GM21825 (cell line): ENCODE measurements at regions not wholly inside any gene's neighbourhood (a gene's known extent, or its start where the extent isn't known, plus 50 kb on each side); places are given as distances from the start of the nearest gene placed in this dataset.

Experiments used
- ATAC-seq: cut with Tn5 transposase; IDR thresholded peaks from one replicate; pipeline ENCODE4 v1.9.1; 2021; ENCODE audit warnings: mild to moderate bottlenecking, moderate library complexity; ENCODE audit not compliant: unreplicated experiment

DNA sequence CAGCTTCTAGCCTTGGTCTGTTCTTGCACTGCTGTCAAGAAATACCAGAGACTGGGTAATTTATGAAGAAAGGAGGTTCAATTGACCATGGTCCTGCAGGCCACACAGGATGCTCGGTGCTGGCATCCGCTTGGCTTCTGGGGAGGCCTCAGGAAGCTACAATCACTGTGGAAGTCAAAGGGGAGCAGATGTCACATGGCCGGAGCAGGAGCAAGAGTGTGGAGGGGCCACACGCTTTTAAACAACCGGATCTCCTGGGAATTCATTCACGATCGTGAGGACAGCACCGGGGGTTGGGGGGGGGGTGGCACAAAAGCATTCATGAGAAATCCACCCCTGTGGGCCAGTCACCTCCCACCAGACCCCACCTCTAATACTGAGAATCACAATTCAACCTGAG is 850.4 kb upstream of the SALL3 start:
- no peak for ATAC-seq

DNA sequence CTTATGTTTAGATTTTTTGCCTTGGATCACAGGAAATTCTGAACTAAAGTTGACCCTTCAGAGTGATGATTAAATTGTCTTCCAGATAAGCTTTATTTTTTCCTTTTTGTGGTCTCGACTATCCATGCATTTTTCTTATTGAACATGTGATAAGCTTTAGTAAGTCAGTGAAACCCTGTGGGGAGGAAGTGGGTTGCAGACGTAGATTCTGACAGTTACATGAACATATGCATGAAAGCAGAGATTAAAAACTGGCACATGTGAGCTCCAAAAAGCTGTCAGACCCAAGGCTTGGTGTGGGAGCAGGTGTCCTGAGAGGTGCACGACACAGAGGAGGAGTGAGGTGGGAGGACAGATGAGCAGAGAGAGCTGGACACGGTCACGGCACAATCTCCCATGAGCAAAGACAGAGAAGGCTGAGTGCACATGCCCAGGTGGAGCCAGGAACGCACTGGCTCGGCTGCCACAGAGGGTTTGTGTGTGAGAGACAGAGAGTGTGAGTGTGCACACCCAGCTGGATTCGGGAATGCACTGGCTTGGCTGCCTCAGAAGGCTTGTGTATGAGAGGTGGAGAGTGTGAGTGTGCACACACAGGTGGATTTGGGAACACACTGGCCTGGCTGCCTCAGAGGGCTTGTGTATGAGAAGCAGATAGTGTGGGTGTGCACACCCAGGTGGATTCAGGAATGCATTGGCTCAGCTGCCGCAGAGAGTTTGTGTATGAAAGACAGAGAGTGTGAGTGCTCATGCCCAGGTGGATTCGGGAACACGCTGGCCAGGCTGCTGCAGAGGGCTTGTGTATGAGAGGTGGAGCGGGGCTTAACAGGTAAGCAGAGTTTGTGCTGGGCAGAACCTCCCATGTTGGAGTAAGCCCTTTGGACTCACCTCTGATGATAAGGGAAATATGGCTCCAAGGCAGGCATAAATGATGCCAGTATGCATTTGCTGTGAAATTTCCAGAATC is 849.1 kb upstream of the SALL3 start:
- no peak for ATAC-seq

DNA sequence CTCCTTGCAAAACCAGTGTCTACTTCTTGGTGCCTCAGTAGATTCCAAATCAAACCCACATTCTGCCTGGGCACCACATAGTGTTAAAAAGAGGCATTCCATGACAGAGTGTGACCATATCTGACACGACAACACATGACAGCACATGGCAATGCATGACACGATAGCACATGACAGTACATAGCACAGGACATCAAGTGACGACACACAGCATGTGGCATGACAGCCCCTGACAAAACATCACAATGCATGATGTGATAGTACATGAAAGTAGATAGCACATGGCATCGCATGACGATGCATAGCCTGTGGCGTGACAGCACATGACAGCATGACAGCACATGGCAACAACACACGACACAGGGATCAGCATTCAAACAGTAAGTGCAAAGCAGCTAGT is 845.9 kb upstream of the SALL3 start:
- no peak for ATAC-seq

DNA sequence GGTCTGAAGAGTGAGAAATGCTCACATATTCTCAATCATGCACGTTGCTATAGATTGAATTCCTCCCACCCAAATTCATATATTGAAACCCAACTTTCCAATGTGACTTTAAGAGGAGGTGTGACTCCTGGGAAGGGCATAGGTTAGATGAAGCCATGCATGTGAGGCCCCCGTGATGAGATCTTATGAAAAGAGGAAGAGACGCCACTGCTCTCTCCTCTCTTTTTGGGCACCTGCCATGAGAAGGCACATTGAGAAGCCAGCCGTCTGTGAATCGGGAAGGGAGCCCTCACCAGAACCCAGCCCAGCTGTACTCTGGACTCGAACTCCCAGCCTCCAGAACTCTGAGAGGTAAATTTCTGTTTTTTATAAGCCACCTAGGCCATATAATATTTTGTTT is 842.6 kb upstream of the SALL3 start:
- ATAC-seq, result no peak

DNA sequence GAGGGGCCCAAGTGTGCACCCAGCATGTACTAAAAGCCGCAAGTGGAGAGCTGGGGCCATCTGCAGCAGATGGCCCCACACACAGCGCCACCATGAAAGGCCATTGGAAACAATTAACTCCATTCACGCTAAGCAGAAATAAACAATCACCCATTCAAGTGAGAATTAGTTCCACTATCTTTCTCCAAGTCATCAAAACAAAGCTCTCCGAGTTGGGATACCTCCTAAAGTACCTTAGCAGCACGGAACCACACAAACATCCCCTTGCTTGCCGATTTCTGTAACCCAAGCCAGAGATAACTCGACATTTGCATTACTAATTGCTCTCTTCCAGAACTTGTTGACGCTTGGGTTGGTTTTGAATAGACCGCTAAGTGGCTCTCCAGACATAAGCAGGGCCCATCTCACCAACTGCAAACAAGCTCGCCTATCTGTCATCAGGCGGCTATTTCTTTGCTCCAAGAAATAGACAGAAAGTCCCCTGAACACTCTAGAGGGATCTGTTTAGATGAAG is 840.6 kb upstream of the SALL3 start:
- ATAC-seq, result no peak

DNA sequence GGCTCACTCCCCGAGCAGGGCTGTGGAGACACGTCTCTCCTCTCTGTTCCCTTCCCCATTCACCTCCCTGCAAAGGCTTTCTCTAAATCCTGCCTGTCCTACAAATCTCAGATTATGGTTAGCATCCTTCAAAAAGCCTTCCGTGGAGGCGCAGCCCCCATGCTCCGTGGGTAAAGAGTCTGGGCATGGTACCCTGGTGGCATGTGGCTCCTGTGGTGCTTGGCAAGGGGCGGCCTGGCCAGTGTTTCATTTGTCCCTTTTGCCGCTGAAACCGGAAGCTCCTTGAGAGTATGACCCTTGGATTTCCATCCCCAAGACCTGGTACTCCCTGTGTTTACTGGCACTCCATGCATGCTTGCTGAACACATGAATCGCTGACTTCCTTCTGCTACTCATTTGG is 839.3 kb upstream of the SALL3 start:
- ATAC-seq, result no peak

DNA sequence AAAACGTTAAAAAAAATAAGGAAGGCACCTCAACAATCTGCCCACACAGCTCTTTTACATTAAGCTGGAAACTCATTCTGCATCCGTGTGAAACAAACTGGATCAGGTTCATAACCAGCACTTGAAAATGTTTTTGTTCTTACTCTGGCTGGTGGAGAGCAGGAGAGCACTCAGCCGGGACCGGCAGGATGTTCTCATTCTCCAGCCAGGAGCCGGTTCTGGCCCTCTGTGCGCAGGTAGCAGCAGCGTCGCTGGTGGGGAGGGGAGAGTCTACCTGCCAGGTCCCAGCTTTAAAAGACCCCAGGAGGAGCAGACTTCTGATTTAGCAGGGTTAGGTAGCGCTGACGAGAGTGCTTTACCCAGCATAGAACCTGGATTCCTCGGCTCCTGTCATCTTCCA is 834.9 kb upstream of the SALL3 start:
- ATAC-seq, result no peak

DNA sequence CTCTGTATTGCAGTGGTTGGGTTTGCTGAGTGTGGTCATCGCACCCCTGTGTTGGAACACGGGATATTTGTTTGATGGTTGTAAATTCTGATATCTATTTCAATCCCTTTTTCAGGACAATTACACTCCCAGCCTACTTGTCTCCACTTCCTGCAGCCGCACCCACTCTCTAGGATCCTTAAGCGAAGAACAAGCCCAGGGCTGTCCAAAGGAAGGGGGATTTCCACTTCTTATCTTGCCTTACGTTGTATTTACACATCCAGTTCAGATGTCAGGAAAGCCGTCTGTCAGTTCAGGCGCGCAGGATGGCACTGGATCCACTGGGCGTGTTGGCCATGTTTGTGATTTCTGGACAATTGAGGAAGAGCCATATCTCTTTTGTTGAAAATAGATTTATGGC is 834.5 kb upstream of the SALL3 start:
- no peak for ATAC-seq

DNA sequence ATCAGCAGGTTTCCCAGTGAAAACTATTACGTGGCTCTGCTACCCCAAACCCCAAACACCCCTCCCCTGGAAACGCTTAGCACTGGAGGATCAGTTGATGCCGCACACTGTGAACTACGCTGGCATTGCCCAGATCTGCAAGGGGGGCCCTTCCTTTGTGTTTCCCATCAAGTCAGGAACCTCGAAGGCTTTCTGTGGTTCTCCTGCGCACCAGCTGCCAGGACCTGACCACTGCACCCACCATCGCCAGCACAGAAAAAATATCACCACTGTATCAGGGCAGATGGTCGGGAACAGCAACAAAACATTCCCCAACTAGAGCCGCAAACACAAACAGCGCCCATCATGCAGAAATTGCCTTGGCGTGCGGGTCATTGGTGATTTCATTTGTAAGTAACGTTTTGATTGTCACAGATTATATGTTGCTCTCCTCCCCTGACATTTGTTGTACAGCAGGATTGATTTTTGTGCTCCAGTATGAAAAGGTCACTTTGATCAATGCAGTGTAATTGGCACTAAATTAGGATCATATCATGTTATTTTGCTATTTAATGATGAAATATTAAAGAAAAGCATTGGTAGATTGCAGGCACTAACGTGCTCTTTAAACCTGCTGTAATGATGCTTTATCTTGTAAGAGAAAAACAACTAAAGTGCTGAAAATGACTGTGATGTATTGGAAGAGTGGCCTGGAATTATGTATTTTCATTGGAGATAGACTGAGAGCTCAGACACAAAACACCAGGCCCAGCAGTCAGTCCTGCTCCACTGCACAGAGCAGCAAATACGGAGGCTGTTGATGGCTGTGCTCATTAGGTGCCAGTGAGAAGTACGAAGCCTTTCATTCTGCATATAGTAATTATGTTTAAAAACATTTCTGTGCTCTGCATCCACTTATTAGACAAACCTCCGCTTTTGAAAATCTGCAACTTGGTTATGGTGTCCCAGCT is 833.2 kb upstream of the SALL3 start:
- no peak for ATAC-seq

DNA sequence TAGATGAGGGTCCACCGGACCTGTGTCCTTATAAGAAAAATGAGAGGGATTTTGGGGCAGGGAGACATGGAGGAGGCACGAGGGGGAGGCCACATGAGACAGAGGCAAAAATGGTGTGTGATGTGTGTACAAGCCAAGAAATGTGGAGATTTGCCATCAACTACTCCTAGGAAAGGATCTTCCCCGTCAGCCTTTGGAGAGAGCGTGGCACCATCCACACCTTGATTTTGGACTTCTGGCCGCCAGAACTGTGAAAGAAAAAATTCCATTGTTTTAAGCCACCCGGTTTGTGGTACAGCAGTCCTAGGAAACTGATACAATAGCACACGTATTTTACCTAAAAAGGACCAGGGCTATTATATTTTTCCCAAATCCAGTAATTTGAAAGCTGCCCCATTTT is 829.0 kb upstream of the SALL3 start:
- no peak for ATAC-seq

DNA sequence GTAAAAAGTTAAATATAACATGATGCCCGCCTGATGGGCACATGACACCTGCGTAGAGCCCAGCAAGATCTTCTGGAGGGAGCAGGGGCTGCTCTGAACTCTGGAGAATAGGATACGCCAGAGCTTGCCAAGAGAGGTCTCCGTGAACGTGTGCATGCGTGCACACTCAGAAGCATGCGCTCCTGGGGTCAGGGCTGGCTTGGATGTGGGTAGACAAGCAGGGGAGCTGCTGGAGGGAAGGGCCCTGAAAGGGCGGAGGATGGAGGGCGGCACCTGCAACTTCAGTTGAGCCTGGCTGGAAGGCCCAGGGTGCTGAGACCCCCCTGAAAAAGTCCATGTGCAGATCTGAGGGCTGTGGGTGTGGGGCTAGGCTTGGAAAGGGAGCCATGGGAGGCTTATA is 828.4 kb upstream of the SALL3 start:
- no peak for ATAC-seq

DNA sequence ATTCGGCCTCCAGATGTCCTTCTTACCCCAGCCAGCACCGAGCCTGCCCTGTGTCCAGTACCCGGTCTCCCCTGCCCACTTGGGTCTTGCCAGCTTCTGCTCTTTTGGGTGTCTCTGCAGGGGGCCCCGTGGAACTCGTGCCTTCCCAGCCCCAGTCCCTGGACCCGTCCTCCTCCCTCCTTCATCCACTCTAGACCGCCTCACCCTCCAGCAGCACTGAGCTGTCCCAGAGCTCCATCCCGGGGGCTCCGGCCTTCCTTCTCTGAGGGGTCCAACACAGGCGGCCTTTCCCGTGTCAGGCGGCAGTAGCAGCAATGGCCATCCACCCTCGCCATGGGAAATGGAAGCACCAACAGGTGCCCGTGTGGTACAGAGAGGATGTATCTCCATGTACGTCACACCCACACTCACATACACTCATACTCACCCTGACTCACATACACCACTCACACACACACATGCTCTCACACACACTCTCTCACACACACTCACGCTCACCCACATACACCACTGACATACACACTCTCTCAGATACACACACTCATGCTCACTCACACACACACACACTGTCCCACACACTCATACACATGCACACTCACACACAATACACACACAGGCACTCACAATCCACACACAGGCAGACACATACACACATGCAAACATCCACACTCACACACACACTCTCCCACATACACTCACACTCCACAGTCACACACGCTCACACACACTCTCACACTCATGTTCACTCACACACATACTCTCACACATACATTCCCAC is 827.5 kb upstream of the SALL3 start:
- no peak for ATAC-seq

DNA sequence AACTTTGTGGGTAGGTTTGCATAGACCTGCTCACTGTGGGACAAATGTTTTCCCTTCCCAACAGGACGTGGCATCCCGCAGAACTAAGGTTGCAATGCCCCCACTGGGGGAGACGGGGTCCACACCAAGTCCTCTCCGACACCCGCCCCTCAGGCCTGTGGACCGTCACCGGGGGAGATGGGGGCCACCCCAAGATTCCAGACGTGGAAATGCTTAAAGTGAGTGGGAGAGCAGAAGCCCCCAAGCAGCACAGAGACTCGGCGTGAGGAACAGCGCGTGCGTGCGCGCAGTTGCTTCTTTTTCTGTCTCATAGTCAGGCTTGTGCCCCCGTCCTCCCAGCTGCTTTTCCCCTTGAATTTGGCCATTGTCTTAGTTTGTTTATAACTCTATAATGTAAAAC is 826.3 kb upstream of the SALL3 start:
- ATAC-seq, result no peak

DNA sequence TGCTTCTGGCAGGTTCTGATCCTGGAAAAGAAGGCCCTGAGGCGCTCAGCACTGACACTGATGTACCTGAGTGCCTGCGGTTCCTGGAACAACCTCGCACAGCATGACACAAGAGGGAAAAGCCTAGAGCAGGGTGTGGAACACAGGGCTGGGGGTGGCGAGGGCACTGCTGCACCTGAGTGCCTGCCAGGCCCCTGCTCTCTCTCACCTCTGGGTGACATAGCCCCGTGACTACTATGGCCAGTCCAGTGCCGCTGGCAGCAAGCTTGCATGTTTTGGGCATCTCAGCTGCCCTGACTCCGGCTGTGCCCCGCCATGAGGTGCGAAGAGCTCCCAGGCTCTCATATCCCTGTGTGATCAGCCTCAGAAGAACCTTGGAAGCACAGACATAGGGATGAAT is 825.2 kb upstream of the SALL3 start:
- ATAC-seq, result no peak

DNA sequence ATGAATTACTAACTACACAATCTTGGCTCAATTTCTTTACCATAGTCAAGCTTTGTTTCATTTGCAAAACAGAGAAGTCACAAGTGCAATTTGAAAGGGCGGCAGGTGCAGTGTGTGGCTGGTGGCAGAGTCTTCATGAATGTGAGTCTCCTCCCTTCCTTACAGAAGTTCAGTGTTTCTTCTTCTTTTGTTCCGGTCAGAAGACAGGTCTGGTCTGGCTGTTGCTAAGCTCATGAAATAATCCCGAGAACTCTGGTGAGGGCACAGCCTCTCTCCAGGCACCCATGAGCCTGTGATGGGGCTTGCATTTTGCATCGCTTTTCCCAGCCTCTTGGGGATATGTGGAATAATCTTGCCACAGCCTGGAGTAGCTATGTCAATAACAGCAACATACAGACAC is 824.8 kb upstream of the SALL3 start:
- no peak for ATAC-seq

DNA sequence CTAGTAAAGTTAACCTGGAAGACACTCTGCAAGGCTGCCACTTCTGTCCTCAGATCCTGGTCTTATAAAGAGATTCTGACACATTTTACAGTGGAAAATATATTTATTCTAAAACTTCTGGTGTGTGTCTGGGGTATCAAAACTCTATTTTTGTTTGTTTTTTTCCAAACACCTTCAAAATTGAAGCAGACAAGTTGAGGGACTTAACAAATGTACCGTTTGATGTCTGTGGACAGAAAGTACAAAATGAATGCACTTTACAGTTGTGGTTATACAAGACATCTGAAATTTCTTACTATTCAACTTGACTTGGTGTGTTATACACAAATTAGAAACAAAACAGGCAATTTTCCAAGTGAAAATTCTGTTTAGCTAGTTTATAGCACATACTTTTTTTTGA is 823.2 kb upstream of the SALL3 start:
- no peak for ATAC-seq

DNA sequence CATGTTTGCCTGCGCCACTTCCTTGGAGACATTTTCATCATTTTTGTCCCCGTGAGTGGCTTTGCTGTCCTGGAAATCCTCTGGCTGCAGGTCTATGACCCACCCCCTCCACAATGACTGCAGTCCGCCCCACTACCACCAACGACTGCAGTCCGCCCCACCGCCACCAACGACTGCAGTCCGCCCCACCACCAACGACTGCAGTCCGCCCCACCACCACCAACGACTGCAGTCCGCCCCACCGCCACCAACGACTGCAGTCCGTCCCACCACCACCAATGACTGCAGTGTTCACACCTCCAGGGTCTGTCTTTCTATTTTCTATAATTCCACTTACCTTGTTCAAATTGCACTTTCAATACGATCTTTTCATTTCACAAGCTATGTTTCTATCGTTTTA is 820.7 kb upstream of the SALL3 start:
- ATAC-seq, result no peak

DNA sequence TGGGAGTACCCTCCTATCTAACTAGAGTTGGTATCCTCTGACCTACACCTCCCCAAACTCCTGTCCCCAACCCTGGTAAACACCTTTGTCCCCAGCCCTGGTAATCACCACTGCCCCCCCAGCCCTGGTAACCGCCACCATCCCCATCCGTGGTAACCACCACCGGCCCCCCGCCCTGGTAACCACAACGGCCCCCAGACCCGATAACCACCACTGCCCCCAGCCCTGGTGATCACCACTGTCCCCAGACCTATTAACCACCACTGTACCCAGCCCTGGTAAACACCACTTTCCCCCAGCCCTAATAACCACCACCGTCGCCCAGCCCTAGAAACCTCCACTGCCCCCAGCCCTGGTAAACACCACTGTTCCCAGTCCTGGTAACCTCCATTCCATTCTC is 820.2 kb upstream of the SALL3 start:
- no peak for ATAC-seq

DNA sequence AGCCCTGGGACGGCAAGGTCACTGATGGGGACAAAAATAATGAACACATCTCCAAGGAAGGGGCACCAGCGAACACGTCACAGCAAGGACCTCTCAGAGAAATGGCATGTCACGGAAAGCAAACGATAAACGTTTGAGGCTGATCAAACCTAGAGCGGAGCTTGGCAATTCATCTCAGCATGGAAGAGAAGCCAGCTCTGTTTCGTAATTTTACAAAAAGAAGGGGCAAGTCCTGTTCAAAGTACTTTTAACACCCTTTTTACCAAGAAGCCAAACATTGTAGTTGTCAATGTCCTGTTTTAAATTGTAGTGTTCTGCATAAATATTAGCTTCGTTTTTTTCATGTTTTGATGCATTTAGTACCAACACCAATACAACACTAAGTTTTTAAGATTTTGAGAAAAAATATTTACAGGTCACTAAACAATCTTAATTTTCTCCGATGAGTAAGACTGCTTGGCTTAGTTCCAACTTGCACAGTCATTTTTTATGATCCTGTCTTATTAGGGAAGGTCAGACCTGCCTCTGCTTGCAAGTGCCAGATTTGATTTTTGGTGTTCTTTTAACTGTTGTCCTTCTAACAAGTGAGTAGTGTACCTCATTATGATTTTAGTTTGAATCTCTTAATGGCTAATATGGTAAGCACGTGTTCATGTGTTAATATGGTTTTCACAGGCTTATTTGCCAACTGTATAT is 818.5 kb upstream of the SALL3 start:
- ATAC-seq, result no peak

DNA sequence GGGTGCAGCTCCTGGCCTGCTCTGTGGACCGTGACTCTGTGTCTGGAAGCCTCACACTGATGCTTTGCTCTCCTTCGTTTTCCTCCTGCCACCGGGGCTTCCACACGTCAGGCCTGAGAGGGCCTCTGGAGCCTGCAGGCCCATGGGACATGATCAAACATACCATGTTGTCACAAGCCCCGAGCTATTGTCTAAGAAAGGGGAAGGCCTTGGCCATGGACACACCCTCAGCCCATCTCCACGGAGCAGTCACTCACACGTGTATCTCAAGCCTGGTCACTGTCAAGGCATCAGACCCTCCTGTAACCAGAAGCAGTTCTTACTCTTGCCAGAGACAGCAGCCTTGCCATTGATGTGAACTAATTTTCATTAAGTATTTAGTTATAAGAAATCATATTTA is 814.1 kb upstream of the SALL3 start:
- no peak for ATAC-seq
